Cardiac fibroblast (primary cell): ENCODE measurements at regions not wholly inside any gene's neighbourhood (a gene's known extent, or its start where the extent isn't known, plus 50 kb on each side); places are given as distances from the start of the nearest gene placed in this dataset.

Source experiments
- DNase-seq, 2 donors: peaks; one replicate each; pipeline versions ENCODE4 v3.0.0 to v3.0.0-alpha.2; 2010; ENCODE audit warnings: low read depth in 2 of 2
- H3K4me3 ChIP-seq, 2 donors: replicated peaks in 1 of 2; 1 replicate in 1 of 2; 2 replicates in 1 of 2; pipeline ENCODE4 v1.5.1; 2011; ENCODE audit warnings: low read depth in 2 of 2, low read length in 2 of 2, mild to moderate bottlenecking in 2 of 2, moderate library complexity in 1 of 2
- TF ChIP-seq, protein P1 (sequence below): IDR thresholded peaks from one replicate; pipeline ENCODE4 v1.5.1; 2011; ENCODE audit warnings: low read depth, mild to moderate bottlenecking, low read length, inconsistent platforms

DNA sequence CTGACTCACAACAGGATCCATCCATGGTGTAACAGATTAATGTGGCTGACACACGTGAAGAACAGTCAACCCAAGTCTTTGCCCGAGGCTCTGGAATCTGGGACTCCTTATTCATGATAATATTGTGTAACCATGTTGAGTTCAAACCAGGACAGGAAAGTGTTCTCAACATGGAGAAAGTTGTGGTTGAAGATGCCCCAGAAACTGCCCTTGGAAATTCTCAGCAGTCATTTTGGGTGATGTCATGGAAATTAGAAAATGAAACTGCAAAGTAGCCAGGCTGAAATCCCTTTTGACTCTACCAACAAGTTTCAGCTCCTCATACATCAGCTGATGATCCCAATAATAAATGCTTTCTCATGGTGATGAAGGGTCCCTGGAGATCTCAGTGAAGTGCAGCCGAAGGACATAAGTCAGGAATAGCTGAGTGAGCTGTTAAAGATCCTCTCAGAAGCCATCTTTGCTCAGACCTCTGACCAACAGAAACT, 307.7 kb downstream of the TNS1 start:
- H3K4me3 ChIP-seq: no peak overlapping the region
- TF ChIP-seq, protein P1, sequence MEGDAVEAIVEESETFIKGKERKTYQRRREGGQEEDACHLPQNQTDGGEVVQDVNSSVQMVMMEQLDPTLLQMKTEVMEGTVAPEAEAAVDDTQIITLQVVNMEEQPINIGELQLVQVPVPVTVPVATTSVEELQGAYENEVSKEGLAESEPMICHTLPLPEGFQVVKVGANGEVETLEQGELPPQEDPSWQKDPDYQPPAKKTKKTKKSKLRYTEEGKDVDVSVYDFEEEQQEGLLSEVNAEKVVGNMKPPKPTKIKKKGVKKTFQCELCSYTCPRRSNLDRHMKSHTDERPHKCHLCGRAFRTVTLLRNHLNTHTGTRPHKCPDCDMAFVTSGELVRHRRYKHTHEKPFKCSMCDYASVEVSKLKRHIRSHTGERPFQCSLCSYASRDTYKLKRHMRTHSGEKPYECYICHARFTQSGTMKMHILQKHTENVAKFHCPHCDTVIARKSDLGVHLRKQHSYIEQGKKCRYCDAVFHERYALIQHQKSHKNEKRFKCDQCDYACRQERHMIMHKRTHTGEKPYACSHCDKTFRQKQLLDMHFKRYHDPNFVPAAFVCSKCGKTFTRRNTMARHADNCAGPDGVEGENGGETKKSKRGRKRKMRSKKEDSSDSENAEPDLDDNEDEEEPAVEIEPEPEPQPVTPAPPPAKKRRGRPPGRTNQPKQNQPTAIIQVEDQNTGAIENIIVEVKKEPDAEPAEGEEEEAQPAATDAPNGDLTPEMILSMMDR: no peak
- DNase-seq: peak; percentile 83 to 93

DNA sequence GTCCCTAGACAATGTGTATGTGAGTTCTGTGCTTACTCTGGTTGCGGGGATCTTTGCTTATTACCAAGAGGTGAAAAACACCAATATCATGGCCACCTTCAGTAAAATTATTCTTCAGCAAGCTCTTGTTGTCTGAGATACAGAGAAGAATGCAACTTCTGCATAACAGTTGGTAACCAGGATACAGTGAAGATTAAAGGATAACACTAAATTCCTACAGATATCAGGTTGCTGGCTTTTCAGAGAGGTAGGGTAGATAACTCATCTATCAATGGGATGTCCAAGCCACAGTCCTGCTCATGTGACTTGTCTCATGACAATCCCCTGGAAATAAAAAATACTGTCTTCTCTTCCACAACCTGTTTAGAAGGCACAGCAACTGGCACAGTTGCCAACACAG, 308.5 kb downstream of the TNS1 start:
- DNase-seq: no peak
- TF ChIP-seq, protein P1: no peak
- no peak overlapping the region for H3K4me3 ChIP-seq

DNA sequence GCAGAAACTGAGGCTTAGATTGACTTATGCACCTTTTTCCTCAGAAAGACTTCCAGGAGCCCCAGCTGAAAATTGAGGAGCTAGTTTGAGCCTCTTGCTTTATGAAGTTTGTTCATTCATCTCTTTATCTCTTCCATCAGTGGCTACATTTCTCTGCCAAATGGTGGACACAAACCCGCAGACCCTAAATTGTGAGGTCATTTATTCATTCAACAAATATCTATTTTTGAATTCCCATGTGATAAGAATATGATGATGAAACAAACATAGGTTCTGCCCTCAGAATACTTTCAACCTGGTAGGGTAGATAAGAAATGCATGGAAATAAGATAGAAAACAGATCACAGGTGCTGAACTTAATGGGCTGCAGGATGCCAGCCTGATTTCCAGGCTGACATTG, 309.4 kb downstream of the TNS1 start:
- TF ChIP-seq, protein P1: no peak
- DNase-seq: no peak
- H3K4me3 ChIP-seq: no peak overlapping the region

- H3K4me3 ChIP-seq: no peak overlapping the region
- TF ChIP-seq, protein P1: no peak
- peak; percentile 14 to 38 for DNase-seq
These were observed 310.7 kb downstream of the TNS1 start for GRCh38 chr2:217691920-217692666.

DNA sequence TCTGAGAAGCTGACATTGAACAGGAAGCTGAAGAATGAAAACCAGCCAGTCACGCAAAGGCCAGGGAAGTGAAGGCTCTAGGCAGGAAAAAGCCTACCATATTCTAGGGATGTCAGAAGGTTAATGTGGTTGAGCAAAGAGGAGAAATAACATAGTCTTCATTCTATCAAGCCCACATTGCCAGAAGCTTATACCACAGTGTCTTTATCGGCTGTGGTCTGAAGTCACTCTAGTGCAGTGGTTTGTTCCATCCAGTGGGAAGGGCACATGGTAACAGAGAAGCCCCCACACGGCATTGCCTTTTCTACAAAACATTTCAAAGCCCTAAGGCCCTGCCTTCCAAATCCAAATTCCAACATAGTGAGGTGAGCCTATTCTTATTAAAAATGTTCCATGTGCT, 311.3 kb downstream of the TNS1 start:
- DNase-seq: no peak
- no peak overlapping the region for H3K4me3 ChIP-seq
- TF ChIP-seq, protein P1: no peak

DNA sequence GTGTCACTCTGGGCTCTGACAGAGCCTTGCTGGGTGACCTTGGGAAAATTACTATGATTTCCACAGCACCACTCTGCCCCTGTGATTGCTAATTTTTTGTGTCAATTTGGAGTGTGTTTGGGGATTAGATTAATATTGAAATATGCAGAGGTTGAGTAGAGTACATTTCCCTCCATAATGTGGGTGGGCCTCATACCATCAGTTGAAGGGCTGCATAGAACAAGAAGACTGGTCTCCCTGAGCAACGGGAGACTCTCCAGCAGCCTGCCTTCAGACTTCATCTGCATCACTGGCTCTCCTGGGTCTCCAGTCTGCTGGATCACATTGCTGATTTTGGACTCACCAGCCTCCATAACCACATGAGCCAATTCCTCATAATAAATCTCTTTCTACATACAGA, 313.7 kb downstream of the TNS1 start:
- DNase-seq: no peak
- H3K4me3 ChIP-seq: no peak overlapping the region
- TF ChIP-seq, protein P1: no peak

- no peak for DNase-seq
These were observed 314.3 kb downstream of the TNS1 start for GRCh38 chr2:217688494-217688893.

More at GRCh38 chr2:217688494-217688893, 314.3 kb downstream of the TNS1 start:
- TF ChIP-seq, protein P1: no peak
- H3K4me3 ChIP-seq: no peak overlapping the region
